DND-41 (cell line): ENCODE measurements at regions not wholly inside any gene's neighbourhood (a gene's known extent, or its start where the extent isn't known, plus 50 kb on each side); places are given as distances from the start of the nearest gene placed in this dataset.

Experiments
- ATAC-seq: fragments of 200-7000 bp; cut with Tn5 transposase; 3 replicates; pipeline ENCODE4 v1.9.1; 2021; ENCODE audit warnings: low read depth; ENCODE audit not compliant: insufficient read depth
- DNase-seq: peaks from one replicate; pipeline ENCODE4 v3.0.0-alpha.2; 2020
- H2AFZ ChIP-seq: 2 replicates; pipeline ENCODE4 v1.6.0; 2012; ENCODE audit warnings: low read depth, low read length
- H3K27ac ChIP-seq: 2 replicates; pipeline ENCODE4 v1.5.1; 2012; ENCODE audit warnings: low read length, inconsistent platforms
- H3K27me3 ChIP-seq: fragments of 200-600 bp; sonication (generic); 2 replicates; pipeline ENCODE4 v1.6.0; 2012; ENCODE audit warnings: low read length, mild to moderate bottlenecking, inconsistent platforms; ENCODE audit not compliant: insufficient read depth, poor library complexity
- H3K36me3 ChIP-seq: 2 replicates; pipeline ENCODE4 v1.5.1; 2012; ENCODE audit warnings: low read length, inconsistent platforms; ENCODE audit not compliant: insufficient read depth
- H3K4me1 ChIP-seq: 2 replicates; pipeline ENCODE4 v1.5.1; 2012; ENCODE audit warnings: mild to moderate bottlenecking, low read length; ENCODE audit not compliant: insufficient read depth
- H3K4me2 ChIP-seq: 2 replicates; pipeline ENCODE4 v1.6.0; 2012; ENCODE audit warnings: mild to moderate bottlenecking, moderate library complexity, low read length, inconsistent platforms; ENCODE audit not compliant: insufficient read depth
- H3K4me3 ChIP-seq, 2 experiments: fragments of 200-600 bp in 1 of 2; shearing (Covaris generic) in 1 of 2; 2 replicates each; pipeline ENCODE4 v1.5.1; 2012 to 2016; ENCODE audit warnings: inconsistent platforms in 2 of 2, low read length in 2 of 2, mild to moderate bottlenecking in 2 of 2, low read depth in 1 of 2, moderate library complexity in 1 of 2
- H3K79me2 ChIP-seq: 2 replicates; pipeline ENCODE4 v1.6.0; 2012; ENCODE audit warnings: low read length, inconsistent platforms; ENCODE audit not compliant: insufficient read depth
- H3K9ac ChIP-seq: 2 replicates; pipeline ENCODE4 v1.6.0; 2012; ENCODE audit warnings: low read depth, mild to moderate bottlenecking, inconsistent platforms, low read length, moderate library complexity
- H3K9me3 ChIP-seq: 2 replicates; pipeline ENCODE4 v1.5.1; 2012; ENCODE audit warnings: low read length, moderate library complexity, mild to moderate bottlenecking, inconsistent platforms; ENCODE audit not compliant: insufficient read depth, severe bottlenecking
- H4K20me1 ChIP-seq: 2 replicates; pipeline ENCODE4 v1.6.0; 2012; ENCODE audit warnings: low read length; ENCODE audit not compliant: insufficient read depth
- CTCF ChIP-seq: IDR thresholded peaks from 2 replicates; pipeline ENCODE4 v1.5.1; 2012; ENCODE audit warnings: borderline replicate concordance, low read length, moderate library complexity, mild to moderate bottlenecking; ENCODE audit not compliant: poor library complexity, severe bottlenecking; ENCODE audit errors: extremely low read depth
- EZH2 ChIP-seq: IDR thresholded peaks from 3 replicates; pipeline ENCODE4 v1.6.1; 2012; ENCODE audit warnings: borderline replicate concordance, low read depth, mild to moderate bottlenecking, moderate library complexity, low read length, inconsistent platforms; ENCODE audit not compliant: severe bottlenecking

GRCh38 chr15:62785881-62786828 lies 256.4 kb upstream of the TPM1 start:
- H4K20me1 ChIP-seq: no peaks in the 10 kb centered on the region
- no peak overlapping the region for H3K4me2 ChIP-seq
- H3K27ac ChIP-seq: no peak overlapping the region
- DNase-seq (no peak), ATAC-seq (no peak)
- no peak for TF ChIP-seq CTCF
- no peak overlapping the region for H3K9ac ChIP-seq
- no peak overlapping the region for H2AFZ ChIP-seq
- no peaks in the 10 kb centered on the region for H3K36me3 ChIP-seq
- no peaks in the 10 kb centered on the region for H3K9me3 ChIP-seq
- H3K4me3 ChIP-seq: no peak overlapping the region
- H3K79me2 ChIP-seq: no peaks in the 10 kb centered on the region
- H3K27me3 ChIP-seq: no peaks in the 10 kb centered on the region
- H3K4me1 ChIP-seq: no peaks in the 10 kb centered on the region

GRCh38 chr15:62787401-62787800 lies 255.1 kb upstream of the TPM1 start:
- Histone ChIP-seq H3K4me3 (no peak overlapping the region), H3K27ac (no peak overlapping the region), H4K20me1 (no peaks in the 10 kb centered on the region), H3K9me3 (no peaks in the 10 kb centered on the region), H3K79me2 (no peaks in the 10 kb centered on the region), H3K4me1 (no peaks in the 10 kb centered on the region), H3K36me3 (no peaks in the 10 kb centered on the region), H2AFZ (no peak overlapping the region), H3K4me2 (no peak overlapping the region), H3K27me3 (no peaks in the 10 kb centered on the region), H3K9ac (no peak overlapping the region)
- ATAC-seq (no peak), DNase-seq (no peak)
- no peak for TF ChIP-seq EZH2

- no peak for TF ChIP-seq EZH2
- no peak for TF ChIP-seq CTCF
- Histone ChIP-seq H3K9ac (no peak overlapping the region), H3K4me3 (no peak overlapping the region), H2AFZ (no peak overlapping the region), H3K27ac (no peak overlapping the region), H3K79me2 (no peaks in the 10 kb centered on the region), H3K36me3 (no peaks in the 10 kb centered on the region), H3K27me3 (no peaks in the 10 kb centered on the region), H3K4me2 (no peak overlapping the region), H3K4me1 (no peaks in the 10 kb centered on the region), H3K9me3 (no peaks in the 10 kb centered on the region), H4K20me1 (no peaks in the 10 kb centered on the region)
- no peak for ATAC-seq
- DNase-seq: no peak
Measured at GRCh38 chr15:62788224-62788623, 254.3 kb upstream of the TPM1 start.

GRCh38 chr15:62790546-62790945 lies 252.0 kb upstream of the TPM1 start:
- Histone ChIP-seq H3K9ac (no peak overlapping the region), H3K4me1 (no peaks in the 10 kb centered on the region), H3K36me3 (no peaks in the 10 kb centered on the region), H3K9me3 (no peaks in the 10 kb centered on the region), H3K27ac (no peak overlapping the region), H2AFZ (no peak overlapping the region), H3K27me3 (no peaks in the 10 kb centered on the region), H3K4me2 (no peak overlapping the region), H4K20me1 (no peaks in the 10 kb centered on the region), H3K4me3 (no peak overlapping the region), H3K79me2 (no peaks in the 10 kb centered on the region)
- no peak for ATAC-seq
- DNase-seq: no peak
- TF ChIP-seq CTCF: no peak
- TF ChIP-seq EZH2: no peak
